ENCODE measurements at regions not wholly inside any gene's neighbourhood (a gene's known extent, or its start where the extent isn't known, plus 50 kb on each side); places are given as distances from the start of the nearest gene placed in this dataset.
"Not testable (repeated sequence)": the region's sequence is repeated elsewhere in the genome, so short reads cannot be mapped to it uniquely, and the experiment has no call there.

- intact Hi-C loops (cut with DNase I); FAIRE-seq; H3K36me3 ChIP-seq (ENCODE audit: control insufficient read depth in 2 of 3, insufficient read depth in 3 of 3, low read length in 3 of 3); H3K9me3 ChIP-seq (ENCODE audit: control insufficient read depth in 2 of 3, insufficient read depth in 1 of 3, low read length in 3 of 3); H3K4me3 ChIP-seq (ENCODE audit: low read length in 3 of 3); H3K4me1 ChIP-seq (ENCODE audit: control insufficient read depth in 2 of 3, insufficient read depth in 2 of 3, low read depth in 1 of 3, low read length in 3 of 3); H3K27ac ChIP-seq (ENCODE audit: low read depth in 2 of 2, low read length in 2 of 2); H3K27me3 ChIP-seq (ENCODE audit: control insufficient read depth, insufficient read depth, low read length); H3K9ac ChIP-seq (ENCODE audit: low read length in 3 of 3): not testable (repeated sequence)
- peak in 1 of 5 donors; percentile 67 for DNase-seq
These were observed 141.1 kb downstream of the SLCO4C1 start for GRCh38 chr5:102154791-102155605.

- intact Hi-C loops (cut with DNase I), result no loop called here
- H3K9ac ChIP-seq (ENCODE audit: low read length in 3 of 3), result no peak overlapping the region
- H3K9me3 ChIP-seq (ENCODE audit: control insufficient read depth in 2 of 3, insufficient read depth in 1 of 3, low read length in 3 of 3), result peaks cover 0 to 3% (median 0%) of the 10 kb centered on the region in 3 donors
- H3K4me3 ChIP-seq (ENCODE audit: low read length in 3 of 3), result no peak overlapping the region
- H3K27ac ChIP-seq (ENCODE audit: low read depth in 2 of 2, low read length in 2 of 2), result no peak overlapping the region
- H3K36me3 ChIP-seq (ENCODE audit: control insufficient read depth in 2 of 3, insufficient read depth in 3 of 3, low read length in 3 of 3), result no peaks in the 10 kb centered on the region
- no peaks in the 10 kb centered on the region for H3K27me3 ChIP-seq (ENCODE audit: control insufficient read depth, insufficient read depth, low read length)
- DNase-seq (no peak), FAIRE-seq (no peak)
- no peaks in the 10 kb centered on the region for H3K4me1 ChIP-seq (ENCODE audit: control insufficient read depth in 2 of 3, insufficient read depth in 2 of 3, low read depth in 1 of 3, low read length in 3 of 3)
- no peak for TF ChIP-seq CTCF (IDR thresholded peaks at IDR 0.05; ENCODE audit: borderline replicate concordance, extremely low read depth, insufficient read depth)
These were observed 141.8 kb downstream of the SLCO4C1 start for GRCh38 chr5:102154291-102154690.

- Histone ChIP-seq H3K36me3 (ENCODE audit: control insufficient read depth in 2 of 3, insufficient read depth in 3 of 3, low read length in 3 of 3) (no peaks in the 10 kb centered on the region), H3K4me3 (ENCODE audit: low read length in 3 of 3) (no peak overlapping the region), H3K27ac (ENCODE audit: low read depth in 2 of 2, low read length in 2 of 2) (no peak overlapping the region), H3K9me3 (ENCODE audit: control insufficient read depth in 2 of 3, insufficient read depth in 1 of 3, low read length in 3 of 3) (no peaks in the 10 kb centered on the region), H3K4me1 (ENCODE audit: control insufficient read depth in 2 of 3, insufficient read depth in 2 of 3, low read depth in 1 of 3, low read length in 3 of 3) (no peaks in the 10 kb centered on the region), H3K27me3 (ENCODE audit: control insufficient read depth, insufficient read depth, low read length) (no peaks in the 10 kb centered on the region), H3K9ac (ENCODE audit: low read length in 3 of 3) (no peak overlapping the region)
- intact Hi-C loops (cut with DNase I), result no loop called here
- peak; percentile 31 for TF ChIP-seq CTCF (IDR thresholded peaks at IDR 0.05; ENCODE audit: borderline replicate concordance, extremely low read depth, insufficient read depth)
- FAIRE-seq, result no peak
- peak in 2 of 5 donors; percentile 49 to 51 for DNase-seq
These were observed 142.9 kb downstream of the SLCO4C1 start for GRCh38 chr5:102153003-102153759.

- FAIRE-seq, result no peak
- TF ChIP-seq CTCF (IDR thresholded peaks at IDR 0.05; ENCODE audit: borderline replicate concordance, extremely low read depth, insufficient read depth), result no peak
These were observed 157.1 kb downstream of the SLCO4C1 start for GRCh38 chr5:102139029-102139428.

More at GRCh38 chr5:102139029-102139428, 157.1 kb downstream of the SLCO4C1 start:
- Histone ChIP-seq H3K27ac (ENCODE audit: low read depth in 2 of 2, low read length in 2 of 2) (no peak overlapping the region), H3K4me3 (ENCODE audit: low read length in 3 of 3) (no peak overlapping the region), H3K36me3 (ENCODE audit: control insufficient read depth in 2 of 3, insufficient read depth in 3 of 3, low read length in 3 of 3) (no peaks in the 10 kb centered on the region), H3K9ac (ENCODE audit: low read length in 3 of 3) (no peak overlapping the region), H3K9me3 (ENCODE audit: control insufficient read depth in 2 of 3, insufficient read depth in 1 of 3, low read length in 3 of 3) (no peaks in the 10 kb centered on the region), H3K27me3 (ENCODE audit: control insufficient read depth, insufficient read depth, low read length) (no peaks in the 10 kb centered on the region), H3K4me1 (ENCODE audit: control insufficient read depth in 2 of 3, insufficient read depth in 2 of 3, low read depth in 1 of 3, low read length in 3 of 3) (no peaks in the 10 kb centered on the region)
- no peak for DNase-seq
- intact Hi-C loops (cut with DNase I), result no loop called here
